HG03571 (cell line): ENCODE measurements at regions not wholly inside any gene's neighbourhood (a gene's known extent, or its start where the extent isn't known, plus 50 kb on each side); places are given as distances from the start of the nearest gene placed in this dataset.
"Not testable (repeated sequence)": the region's sequence is repeated elsewhere in the genome, so short reads cannot be mapped to it uniquely, and the experiment has no call there.

Experiments used
- ATAC-seq: cut with Tn5 transposase; IDR thresholded peaks from one replicate; pipeline ENCODE4 v1.9.1; 2021; ENCODE audit not compliant: unreplicated experiment

GRCh38 chr4:57363346-57363745 is 253.2 kb upstream of the IGFBP7 start:
- ATAC-seq: no peak

DNA sequence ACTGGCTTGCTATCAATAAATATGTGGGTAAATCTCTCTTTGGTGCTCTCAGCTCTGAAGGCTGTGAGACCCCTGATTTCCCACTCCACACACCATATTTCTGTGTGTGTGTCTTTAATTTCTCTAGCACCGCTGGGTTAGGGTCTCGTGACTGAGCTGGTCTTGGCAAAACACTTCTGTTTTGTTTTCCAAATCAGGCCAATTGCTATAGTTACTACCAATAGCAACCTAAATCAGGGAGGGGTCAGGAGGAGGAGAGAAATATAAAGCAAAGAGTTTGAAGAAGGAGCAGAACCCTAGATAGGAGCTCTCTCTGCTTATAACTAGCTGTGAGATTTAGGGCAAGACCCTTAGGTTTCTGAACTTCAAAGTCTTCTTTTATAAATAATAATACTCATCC is 250.5 kb upstream of the IGFBP7 start:
- ATAC-seq: no peak

DNA sequence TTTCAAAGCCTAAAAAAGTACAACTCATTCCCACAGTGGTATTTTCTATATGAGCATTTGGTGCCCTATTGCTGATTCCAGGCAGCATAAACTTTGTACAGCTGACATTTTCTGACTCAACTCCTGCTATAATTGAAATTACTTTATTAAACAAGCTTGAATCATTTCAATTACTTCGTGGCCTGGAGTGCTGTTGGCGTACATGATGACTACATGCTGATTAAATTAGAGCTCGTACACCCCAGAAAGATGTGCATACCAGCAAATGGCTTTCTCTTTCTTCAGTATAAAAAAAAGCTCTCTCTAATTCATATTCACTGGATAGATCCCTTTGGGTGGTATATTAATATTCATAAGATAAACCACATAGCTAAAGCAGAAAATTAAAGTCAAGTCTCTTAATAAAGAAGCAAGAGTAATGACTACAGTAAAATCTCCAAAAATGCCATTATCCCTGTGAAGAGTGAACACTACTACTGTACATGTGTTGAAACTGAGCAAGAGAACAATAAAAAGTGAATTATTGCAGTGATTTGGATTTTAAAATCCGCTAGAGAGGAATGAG is 245.0 kb upstream of the IGFBP7 start:
- no peak for ATAC-seq

GRCh38 chr4:57351731-57352130 is 241.5 kb upstream of the IGFBP7 start:
- no peak for ATAC-seq

GRCh38 chr4:57344296-57344695 is 234.1 kb upstream of the IGFBP7 start:
- no peak for ATAC-seq

GRCh38 chr4:57342411-57342810 is 232.2 kb upstream of the IGFBP7 start:
- ATAC-seq: no peak

- not testable (repeated sequence) for ATAC-seq
These were observed 228.7 kb upstream of the IGFBP7 start for GRCh38 chr4:57338861-57339260.

GRCh38 chr4:57333684-57334083 is 223.5 kb upstream of the IGFBP7 start:
- no peak for ATAC-seq

- ATAC-seq: no peak
These were observed 221.8 kb upstream of the IGFBP7 start for GRCh38 chr4:57331959-57332358.

- no peak for ATAC-seq
These were observed 219.1 kb upstream of the IGFBP7 start for GRCh38 chr4:57329279-57329678.

DNA sequence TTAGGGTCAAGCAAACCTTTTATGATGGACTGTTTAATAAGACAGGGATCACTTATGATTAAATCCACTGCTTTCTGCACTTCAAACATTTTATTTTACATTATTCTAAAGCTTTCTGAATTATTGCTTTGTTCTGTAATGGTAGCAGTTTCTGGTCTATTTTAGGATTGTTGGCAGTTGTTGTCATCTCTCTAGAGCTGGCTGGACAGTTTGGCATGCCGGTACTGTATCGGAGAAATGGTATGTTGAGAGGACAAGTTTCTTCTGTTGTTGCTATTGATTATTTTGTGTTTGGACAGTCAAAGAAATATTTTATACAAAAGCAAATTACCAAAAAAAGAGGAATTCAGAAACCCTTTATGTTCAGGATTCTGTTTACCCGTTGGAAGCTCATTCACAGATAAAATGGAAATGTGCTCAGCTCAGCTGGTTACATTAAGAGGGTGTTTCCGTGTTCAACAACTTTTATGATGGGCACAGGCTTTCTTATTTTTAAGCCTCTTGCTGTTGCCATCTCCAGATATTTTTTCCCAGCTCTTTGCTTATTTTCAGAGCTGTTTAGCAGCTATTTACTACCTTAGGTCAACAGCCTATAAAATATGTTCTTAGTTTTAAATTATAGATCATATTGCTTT is 214.6 kb upstream of the IGFBP7 start:
- ATAC-seq: no peak

- ATAC-seq: no peak
These were observed 210.7 kb upstream of the IGFBP7 start for GRCh38 chr4:57320849-57321248.

GRCh38 chr4:57320217-57320616 is 210.0 kb upstream of the IGFBP7 start:
- no peak for ATAC-seq

DNA sequence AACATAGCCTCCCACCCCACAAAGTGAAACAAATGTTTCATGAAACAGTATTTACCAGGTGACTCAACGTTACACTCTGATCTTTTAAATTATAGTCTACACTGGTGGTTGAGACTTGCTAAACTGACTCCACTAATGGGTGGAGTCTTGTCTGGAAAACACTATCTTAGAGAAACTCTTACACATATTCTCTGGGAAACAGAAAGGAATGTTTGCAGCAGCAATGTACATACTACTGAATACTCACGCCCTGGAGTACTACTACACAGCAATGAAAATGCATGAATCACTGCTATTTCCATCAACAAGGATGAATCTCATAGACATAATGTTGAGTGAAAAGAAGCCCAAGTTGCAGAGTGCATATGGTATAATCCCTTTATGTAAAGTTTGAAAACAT is 208.5 kb upstream of the IGFBP7 start:
- no peak for ATAC-seq

GRCh38 chr4:57314636-57315035 is 204.5 kb upstream of the IGFBP7 start:
- ATAC-seq: no peak

- no peak for ATAC-seq
These were observed 202.1 kb upstream of the IGFBP7 start for GRCh38 chr4:57312296-57312695.

- no peak for ATAC-seq
These were observed 199.5 kb upstream of the IGFBP7 start for GRCh38 chr4:57309658-57310057.

GRCh38 chr4:57308301-57308700 is 198.1 kb upstream of the IGFBP7 start:
- no peak for ATAC-seq

GRCh38 chr4:57305836-57306235 is 195.7 kb upstream of the IGFBP7 start:
- no peak for ATAC-seq

GRCh38 chr4:57303012-57303751 is 193.0 kb upstream of the IGFBP7 start:
- no peak for ATAC-seq

DNA sequence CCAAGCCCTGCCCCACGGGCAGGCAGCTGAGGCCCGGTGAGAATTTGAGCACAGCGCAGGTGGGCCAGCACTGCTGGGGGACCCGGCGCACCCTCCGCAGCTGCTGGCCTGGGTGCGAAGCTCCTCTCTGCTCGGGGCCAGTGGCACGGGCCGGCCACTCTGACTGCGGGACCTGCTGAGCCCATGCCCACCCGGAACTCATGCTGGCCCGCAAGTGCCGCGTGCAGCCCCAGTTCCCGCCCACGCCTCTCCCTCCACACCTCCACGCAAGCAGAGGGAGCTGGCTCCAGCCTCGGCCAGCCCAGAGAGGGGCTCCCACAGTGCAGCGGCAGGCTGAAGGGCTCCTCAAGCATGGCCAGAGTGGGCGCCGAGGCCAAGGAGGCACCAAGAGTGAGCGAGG is 190.1 kb upstream of the IGFBP7 start:
- not testable (repeated sequence) for ATAC-seq

DNA sequence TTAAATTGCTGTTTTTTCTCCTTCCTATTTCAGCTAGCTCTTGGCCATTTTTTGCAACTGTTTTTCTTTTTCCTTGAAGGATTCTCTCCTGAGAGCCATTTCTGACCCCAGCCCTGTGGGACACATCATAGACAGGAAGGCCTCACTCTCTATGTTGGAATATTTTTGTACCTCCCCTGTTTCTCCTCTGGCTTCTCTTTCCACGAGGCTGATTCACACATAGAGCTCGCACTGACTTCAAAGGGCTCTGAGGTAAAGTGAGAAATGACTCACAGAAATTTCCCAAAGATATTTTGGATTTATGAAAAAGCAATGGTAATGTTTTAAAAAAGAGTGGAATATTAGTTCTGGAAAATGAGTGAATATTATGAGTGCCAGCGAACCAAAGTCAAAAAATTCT is 181.7 kb upstream of the IGFBP7 start:
- no peak for ATAC-seq
